BE2C (cell line): ENCODE measurements at regions not wholly inside any gene's neighbourhood (a gene's known extent, or its start where the extent isn't known, plus 50 kb on each side); places are given as distances from the start of the nearest gene placed in this dataset.

ENCODE experiments used
- DNase-seq: peaks from one replicate; pipeline ENCODE4 v3.0.0-alpha.2; 2020
- H3K27me3 ChIP-seq: fragments of 250-450 bp; sonication (Bioruptor Pico); 2 replicates; pipeline ENCODE4 v1.5.1; 2020; ENCODE audit warnings: mild to moderate bottlenecking
- H3K36me3 ChIP-seq: fragments of 250-450 bp; sonication (Bioruptor Pico); 2 replicates; pipeline ENCODE4 v1.5.1; 2020; ENCODE audit warnings: mild to moderate bottlenecking
- H3K4me1 ChIP-seq: fragments of 250-450 bp; sonication (Bioruptor Pico); 2 replicates; pipeline ENCODE4 v1.5.1; 2020
- H3K4me3 ChIP-seq: 2 replicates; pipeline ENCODE4 v1.5.1; 2011; ENCODE audit warnings: low read depth, low read length
- H3K9me3 ChIP-seq: fragments of 250-450 bp; sonication (Bioruptor Pico); 2 replicates; pipeline ENCODE4 v1.5.1; 2020
- TF ChIP-seq, protein P1 (sequence below): IDR thresholded peaks from 2 replicates; pipeline ENCODE4 v1.5.1; 2012; ENCODE audit warnings: mild to moderate bottlenecking, low read depth, low read length

DNA sequence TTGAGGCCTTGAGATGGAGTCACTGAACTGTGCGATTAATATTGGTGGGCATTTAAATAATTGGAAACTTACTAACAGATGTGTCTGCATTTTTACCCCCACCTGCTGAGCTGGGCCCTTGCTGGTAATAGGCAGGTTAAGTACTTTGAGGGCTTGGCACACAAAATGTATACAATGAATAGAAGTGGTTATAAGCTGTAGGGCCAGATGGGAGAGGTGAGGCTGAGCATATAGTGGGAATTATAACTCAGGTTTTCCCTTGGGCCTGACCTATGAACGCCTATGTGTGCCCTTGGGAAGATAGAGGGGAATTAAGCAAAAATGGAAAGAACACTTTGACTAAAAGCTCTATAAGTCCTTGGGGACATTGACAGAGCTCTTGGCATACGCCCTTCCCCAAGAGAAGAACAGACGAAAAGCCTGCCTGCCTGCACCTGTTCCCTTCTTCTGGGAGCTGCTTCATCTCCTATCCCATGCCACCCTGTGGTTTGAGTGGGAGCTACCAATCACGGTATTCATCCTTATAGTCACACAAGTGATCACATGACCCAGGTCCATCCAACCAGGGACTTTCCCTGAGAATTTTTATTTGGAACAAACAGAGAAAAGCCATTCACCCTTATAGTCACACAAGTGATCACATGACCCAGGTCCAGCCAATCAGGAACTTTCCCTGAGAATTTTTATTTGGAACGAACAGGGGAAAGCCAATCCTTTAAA lies 260.7 kb upstream of the CSF3R start:
- H3K27me3 ChIP-seq: no peaks in the 10 kb centered on the region
- H3K4me3 ChIP-seq: no peak overlapping the region
- no peak for DNase-seq
- TF ChIP-seq, protein P1, sequence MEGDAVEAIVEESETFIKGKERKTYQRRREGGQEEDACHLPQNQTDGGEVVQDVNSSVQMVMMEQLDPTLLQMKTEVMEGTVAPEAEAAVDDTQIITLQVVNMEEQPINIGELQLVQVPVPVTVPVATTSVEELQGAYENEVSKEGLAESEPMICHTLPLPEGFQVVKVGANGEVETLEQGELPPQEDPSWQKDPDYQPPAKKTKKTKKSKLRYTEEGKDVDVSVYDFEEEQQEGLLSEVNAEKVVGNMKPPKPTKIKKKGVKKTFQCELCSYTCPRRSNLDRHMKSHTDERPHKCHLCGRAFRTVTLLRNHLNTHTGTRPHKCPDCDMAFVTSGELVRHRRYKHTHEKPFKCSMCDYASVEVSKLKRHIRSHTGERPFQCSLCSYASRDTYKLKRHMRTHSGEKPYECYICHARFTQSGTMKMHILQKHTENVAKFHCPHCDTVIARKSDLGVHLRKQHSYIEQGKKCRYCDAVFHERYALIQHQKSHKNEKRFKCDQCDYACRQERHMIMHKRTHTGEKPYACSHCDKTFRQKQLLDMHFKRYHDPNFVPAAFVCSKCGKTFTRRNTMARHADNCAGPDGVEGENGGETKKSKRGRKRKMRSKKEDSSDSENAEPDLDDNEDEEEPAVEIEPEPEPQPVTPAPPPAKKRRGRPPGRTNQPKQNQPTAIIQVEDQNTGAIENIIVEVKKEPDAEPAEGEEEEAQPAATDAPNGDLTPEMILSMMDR: no peak
- H3K9me3 ChIP-seq: no peaks in the 10 kb centered on the region
- H3K36me3 ChIP-seq: no peaks in the 10 kb centered on the region
- H3K4me1 ChIP-seq: no peaks in the 10 kb centered on the region

DNA sequence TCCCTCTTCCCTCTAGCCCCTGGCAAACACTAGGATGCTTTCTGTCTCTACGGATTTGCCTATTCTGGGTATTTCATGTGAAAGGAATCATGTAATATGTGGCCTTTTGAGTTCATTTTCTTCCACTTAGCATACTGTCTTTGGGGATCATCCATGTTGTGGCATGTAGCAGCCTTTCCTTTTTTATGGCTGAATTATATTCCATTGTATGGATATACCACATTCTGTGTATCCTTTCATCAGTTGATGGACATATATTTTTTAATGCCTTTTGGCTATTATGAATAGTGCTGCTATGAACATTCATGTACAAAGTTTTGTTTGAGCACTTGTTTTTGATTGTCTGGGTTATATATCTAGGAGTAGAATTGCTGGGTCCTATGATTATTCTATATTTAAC lies 258.4 kb upstream of the CSF3R start:
- H3K9me3 ChIP-seq: no peaks in the 10 kb centered on the region
- no peak for DNase-seq
- no peak overlapping the region for H3K4me3 ChIP-seq
- H3K27me3 ChIP-seq: no peaks in the 10 kb centered on the region
- no peaks in the 10 kb centered on the region for H3K36me3 ChIP-seq
- TF ChIP-seq, protein P1: no peak
- no peaks in the 10 kb centered on the region for H3K4me1 ChIP-seq

DNA sequence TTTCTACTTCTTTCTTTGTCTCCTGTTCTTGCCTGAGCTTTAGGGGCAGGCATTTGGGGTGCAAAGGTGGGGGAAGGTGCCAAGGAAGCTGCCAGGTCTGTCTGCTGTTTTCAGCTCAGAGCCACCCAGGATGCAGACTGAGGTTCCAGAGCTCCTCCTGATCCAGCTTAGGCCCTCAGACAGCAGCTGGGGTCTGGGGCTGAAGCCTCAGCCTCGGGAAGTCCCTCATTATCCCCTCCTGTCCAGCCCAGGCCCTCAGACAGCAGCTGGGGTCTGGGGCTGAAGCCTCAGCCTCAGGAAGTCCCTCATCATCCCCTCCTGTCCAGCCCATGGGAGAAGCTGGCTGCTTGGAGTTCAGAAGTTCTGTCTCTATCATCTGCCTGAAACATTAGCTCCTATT lies 257.7 kb upstream of the CSF3R start:
- no peak for DNase-seq
- H3K4me3 ChIP-seq: no peak overlapping the region
- TF ChIP-seq, protein P1: no peak

DNA sequence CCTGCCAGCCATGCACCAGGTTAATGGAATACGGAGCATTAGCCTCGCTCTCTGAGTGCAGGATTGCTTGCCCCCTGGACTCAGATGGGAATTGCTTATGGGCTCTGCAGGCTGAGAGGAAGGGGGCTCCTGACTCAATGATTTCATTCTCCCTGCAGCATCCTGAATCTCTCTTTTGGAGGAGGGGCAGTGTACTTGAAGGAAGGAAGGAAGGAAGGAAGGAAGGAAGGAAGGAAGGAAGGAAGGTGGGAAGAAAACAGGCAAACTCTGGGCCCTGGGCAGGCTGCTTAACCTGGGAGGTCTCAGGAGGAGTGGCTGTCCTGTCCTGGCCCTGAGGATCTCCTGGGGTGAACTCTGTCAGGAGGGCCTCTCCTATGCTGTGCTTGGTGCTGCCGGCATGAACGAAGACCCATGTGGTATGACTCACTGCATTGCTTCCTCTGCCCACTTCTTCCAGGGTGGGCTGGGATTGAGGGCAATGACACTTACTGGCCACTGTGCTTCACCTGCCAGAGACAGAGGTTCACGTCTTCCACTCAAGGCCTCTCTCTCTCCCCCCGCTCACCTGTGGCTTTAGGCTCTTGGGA lies 257.1 kb upstream of the CSF3R start:
- DNase-seq: no peak
- Histone ChIP-seq H3K9me3 (no peaks in the 10 kb centered on the region), H3K4me1 (no peaks in the 10 kb centered on the region), H3K27me3 (no peaks in the 10 kb centered on the region), H3K4me3 (no peak overlapping the region), H3K36me3 (no peaks in the 10 kb centered on the region)
- TF ChIP-seq, protein P1: no peak

More for the DNA sequence above, 257.7 kb upstream of the CSF3R start:
- Histone ChIP-seq H3K36me3 (no peaks in the 10 kb centered on the region), H3K9me3 (no peaks in the 10 kb centered on the region), H3K4me1 (no peaks in the 10 kb centered on the region), H3K27me3 (no peaks in the 10 kb centered on the region)

DNA sequence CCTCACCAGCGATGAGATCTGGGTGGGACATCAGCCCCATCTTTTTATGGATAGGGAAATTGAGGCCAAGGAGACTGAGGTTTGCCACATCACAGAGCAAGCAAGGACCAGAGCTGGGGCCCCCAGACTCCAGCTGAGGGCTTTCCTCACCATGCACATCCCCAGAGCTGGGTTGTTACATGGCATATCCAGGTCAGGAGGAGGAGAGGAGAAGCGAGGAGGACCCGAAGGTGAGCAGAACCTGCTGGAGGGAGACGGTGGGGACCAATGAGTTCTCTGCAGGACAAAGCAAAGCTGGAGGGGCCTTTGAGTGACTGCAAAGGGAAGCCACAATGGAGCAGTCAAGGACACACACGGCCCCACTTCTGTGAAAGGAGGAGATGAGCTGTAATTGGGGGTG lies 255.5 kb upstream of the CSF3R start:
- TF ChIP-seq, protein P1: no peak
- Histone ChIP-seq H3K9me3 (no peaks in the 10 kb centered on the region), H3K27me3 (no peaks in the 10 kb centered on the region), H3K36me3 (no peaks in the 10 kb centered on the region), H3K4me3 (no peak overlapping the region), H3K4me1 (no peaks in the 10 kb centered on the region)
- no peak for DNase-seq

DNA sequence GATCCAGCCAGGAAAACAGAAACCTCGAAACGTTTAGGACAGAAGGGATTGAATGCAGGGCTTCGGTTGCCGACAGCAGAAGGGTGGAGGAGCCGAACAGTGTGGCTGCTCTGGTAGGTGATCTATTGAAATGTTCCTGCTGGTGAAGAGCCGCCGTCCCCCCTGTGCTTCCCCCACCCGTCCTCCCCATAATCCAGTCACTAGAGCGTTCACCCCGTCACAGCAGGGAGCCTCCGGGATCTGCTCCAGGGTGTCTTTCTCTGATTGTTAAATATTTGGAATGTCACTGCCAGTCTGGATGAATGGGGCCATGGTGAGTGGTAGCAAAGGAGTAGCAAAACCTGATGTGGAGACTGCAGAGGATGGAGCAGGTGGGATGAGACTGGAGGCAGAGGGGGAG lies 255.1 kb upstream of the CSF3R start:
- H3K4me3 ChIP-seq: no peak overlapping the region
- H3K27me3 ChIP-seq: no peaks in the 10 kb centered on the region
- DNase-seq: no peak
- H3K4me1 ChIP-seq: no peaks in the 10 kb centered on the region
- H3K36me3 ChIP-seq: no peaks in the 10 kb centered on the region
- H3K9me3 ChIP-seq: no peaks in the 10 kb centered on the region
- TF ChIP-seq, protein P1: no peak
